HCT116 (cell line): ENCODE measurements at regions not wholly inside any gene's neighbourhood (a gene's known extent, or its start where the extent isn't known, plus 50 kb on each side); places are given as distances from the start of the nearest gene placed in this dataset.

Experiments
- ATAC-seq: fragments of 200-7000 bp; cut with Tn5 transposase; 2 replicates; pipeline ENCODE4 v1.9.1; 2020; ENCODE audit warnings: mild to moderate bottlenecking, moderate library complexity
- BruUV-seq: library from RNA; stranded (reverse); fragments of 400-500 nt; replicated peaks from 2 replicates; lab custom pipeline; 2021; lab: Mats Ljungman, UMichigan
- CTCF ChIA-PET: fragments of 300-600 bp; sonication (Branson Sonifier 250); formaldehyde crosslinking; loops from one replicate; lab custom pipeline; 2021; ENCODE audit warnings: antibody characterized with exemption; lab: Charles Lee
- POLR2A ChIA-PET: fragments of 300-600, 350-600 bp; sonication (Branson Sonifier 250); formaldehyde crosslinking; loops from one replicate; lab custom pipeline; 2021; ENCODE audit warnings: antibody characterized with exemption; lab: Charles Lee
- RAD21 ChIA-PET, 2 experiments: fragments of 300-600 bp; sonication (Branson Sonifier 250); formaldehyde crosslinking; loops; one replicate each; lab custom pipeline; 2023; ENCODE audit warnings: low total read pairs in 2 of 2; ENCODE audit not compliant: uncharacterized antibody in 2 of 2, unreplicated experiment in 2 of 2, low non-redundant PET in 1 of 2; lab: Charles Lee
- DNase-seq: peaks from one replicate; pipeline ENCODE4 v3.0.0-alpha.2; 2010; ENCODE audit warnings: low read depth, low spot score
- H2AFZ ChIP-seq: fragments of 200-600 bp; shearing (Covaris generic), sonication (generic); 2 replicates; pipeline ENCODE4 v1.6.1; 2017; ENCODE audit warnings: low read depth, mixed run types, mixed read lengths, antibody characterized with exemption, low read length; ENCODE audit not compliant: poor library complexity, severe bottlenecking
- H3K27ac ChIP-seq: 2 replicates; pipeline ENCODE4 v1.5.1; 2012; ENCODE audit warnings: low read depth, low read length
- H3K27me3 ChIP-seq: fragments of 200-600 bp; sonication (generic); 2 replicates; pipeline ENCODE4 v1.6.1; 2016; ENCODE audit warnings: mixed run types, low read length, mixed read lengths; ENCODE audit not compliant: insufficient read depth
- H3K36me3 ChIP-seq, 2 experiments: fragments of 200-500 bp in 1 of 2; fragments of 200-600 bp in 1 of 2; sonication (Bioruptor generic) in 1 of 2; sonication (generic) in 1 of 2; 2 replicates each; pipeline versions ENCODE4 v1.5.1 to v1.6.1; 2014 to 2016; ENCODE audit warnings: low read length in 2 of 2, inconsistent platforms in 1 of 2, mixed read lengths in 1 of 2, mixed run types in 1 of 2; ENCODE audit not compliant: insufficient read depth in 2 of 2, control insufficient read depth in 1 of 2
- H3K4me1 ChIP-seq, 2 experiments: fragments of 200-600 bp in 1 of 2; sonication (generic) in 1 of 2; 2 replicates each; pipeline versions ENCODE4 v1.5.1 to v1.6.1; 2012 to 2017; ENCODE audit warnings: low read length in 2 of 2, inconsistent platforms in 1 of 2, mild to moderate bottlenecking in 1 of 2, mixed read lengths in 1 of 2, mixed run types in 1 of 2, moderate library complexity in 1 of 2; ENCODE audit not compliant: insufficient read depth in 2 of 2, control insufficient read depth in 1 of 2
- H3K4me2 ChIP-seq: fragments of 200-600 bp; sonication (generic); 2 replicates; pipeline ENCODE4 v1.6.1; 2017; ENCODE audit warnings: mixed run types, low read length, mixed read lengths
- H3K4me3 ChIP-seq, 2 experiments: fragments of 200-600 bp in 1 of 2; sonication (generic) in 1 of 2; replicated peaks in 1 of 2; 2 replicates each; pipeline ENCODE4 v1.5.1; 2011 to 2016; ENCODE audit warnings: low read length in 2 of 2, control low read depth in 1 of 2, low read depth in 1 of 2, mild to moderate bottlenecking in 1 of 2, mixed read lengths in 1 of 2, mixed run types in 1 of 2
- H3K79me2 ChIP-seq: fragments of 200-600 bp; sonication (generic); 2 replicates; pipeline ENCODE4 v1.6.1; 2017; ENCODE audit warnings: mild to moderate bottlenecking, mixed run types, low read length, moderate library complexity, mixed read lengths; ENCODE audit not compliant: insufficient read depth
- H3K9ac ChIP-seq: fragments of 200-600 bp; sonication (generic); 2 replicates; pipeline ENCODE4 v1.6.1; 2016; ENCODE audit warnings: low read length, mixed read lengths
- H3K9me2 ChIP-seq: fragments of 200-600 bp; sonication (generic), shearing (Covaris generic); 2 replicates; pipeline ENCODE4 v1.6.1; 2017; ENCODE audit warnings: mixed run types, mild to moderate bottlenecking, moderate library complexity; ENCODE audit not compliant: insufficient read depth
- H3K9me3 ChIP-seq, 2 experiments: fragments of 200-500 bp in 1 of 2; fragments of 200-600 bp in 1 of 2; sonication (Bioruptor generic) in 1 of 2; sonication (generic) in 1 of 2; 2 replicates each; pipeline ENCODE4 v1.6.1; 2014 to 2017; ENCODE audit warnings: low read length in 2 of 2, mixed read lengths in 2 of 2, inconsistent platforms in 1 of 2, low read depth in 1 of 2, mild to moderate bottlenecking in 1 of 2, mixed run types in 1 of 2, moderate library complexity in 1 of 2; ENCODE audit not compliant: control insufficient read depth in 1 of 2, insufficient read depth in 1 of 2
- H4K20me1 ChIP-seq: fragments of 200-600 bp; sonication (generic), shearing (Covaris generic); 2 replicates; pipeline ENCODE4 v1.6.1; 2017; ENCODE audit warnings: mixed run types, mild to moderate bottlenecking, moderate library complexity; ENCODE audit not compliant: insufficient read depth
- ELF1 ChIP-seq: IDR thresholded peaks from 2 replicates; pipeline ENCODE4 v1.6.1; 2012; ENCODE audit warnings: low read depth, borderline replicate concordance
- EZH2phosphoT487 ChIP-seq: fragments of 200-600 bp; IDR thresholded peaks from 2 replicates; pipeline ENCODE4 v1.6.1; 2018; ENCODE audit warnings: antibody characterized with exemption, borderline replicate concordance
- MAX ChIP-seq: IDR thresholded peaks from 2 replicates; pipeline ENCODE4 v1.6.1; 2012
- POLR2AphosphoS5 ChIP-seq: IDR thresholded peaks from 2 replicates; pipeline ENCODE4 v1.6.1; 2011; ENCODE audit warnings: mild to moderate bottlenecking, low read depth, low read length, moderate library complexity
- RAD21 ChIP-seq: IDR thresholded peaks from 2 replicates; pipeline ENCODE4 v1.6.1; 2012; ENCODE audit warnings: low read depth, mild to moderate bottlenecking
- SRF ChIP-seq: IDR thresholded peaks from 2 replicates; pipeline ENCODE4 v1.6.1; 2012; ENCODE audit warnings: low read depth
- TCF7L2 ChIP-seq: IDR thresholded peaks from 2 replicates; pipeline ENCODE4 v1.7.0; 2011; ENCODE audit warnings: borderline replicate concordance, inconsistent platforms; ENCODE audit not compliant: insufficient read depth, insufficient read length; ENCODE audit errors: extremely low read depth
- YY1 ChIP-seq: IDR thresholded peaks from 2 replicates; pipeline ENCODE4 v1.6.1; 2011; ENCODE audit warnings: low read length, low read depth, moderate library complexity, mild to moderate bottlenecking; ENCODE audit not compliant: insufficient replicate concordance; ENCODE audit errors: extremely low read depth
- ZFX ChIP-seq: fragments of 450-650 bp; IDR thresholded peaks from 2 replicates; pipeline ENCODE4 v1.6.1; 2017
- ZNF274 ChIP-seq: fragments of 200-500 bp; sonication (Bioruptor generic); IDR thresholded peaks from 2 replicates; pipeline ENCODE4 v1.6.1; 2014; ENCODE audit warnings: mild to moderate bottlenecking, low read depth, low read length, inconsistent platforms
- intact Hi-C: fragments of 100-400 bp; cut with micrococcal nuclease; formaldehyde crosslinking; loops from 2 replicates; pipeline ENCODE4 v1.10.0; 2022
- TF ChIP-seq, protein P1 (sequence below): IDR thresholded peaks from 2 replicates; pipeline ENCODE4 v1.6.1; 2011; ENCODE audit warnings: mild to moderate bottlenecking, low read length, moderate library complexity; ENCODE audit not compliant: insufficient replicate concordance; ENCODE audit errors: extremely low read depth

DNA sequence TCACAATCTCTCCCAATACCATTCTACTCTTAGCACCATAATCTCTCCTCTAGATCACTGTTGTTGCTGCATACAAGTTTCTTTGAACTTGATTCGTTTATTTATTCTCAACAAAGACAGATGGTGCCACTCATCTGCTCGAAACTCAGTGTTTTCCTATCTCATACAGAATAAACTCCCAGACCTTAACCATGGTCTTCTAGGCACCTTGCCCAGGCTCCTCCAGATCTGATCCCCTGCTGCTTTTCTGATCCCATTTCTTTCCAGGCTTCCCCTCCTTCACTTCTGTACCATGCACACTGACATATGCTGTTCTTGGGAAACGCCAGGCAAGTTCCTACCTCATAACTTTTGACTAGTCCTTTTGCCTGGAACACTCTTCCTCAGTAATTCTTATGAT is 645.7 kb downstream of the DNAJB9 start:
- Histone ChIP-seq H3K36me3 (no peaks in the 10 kb centered on the region), H3K9me2 (no peaks in the 10 kb centered on the region), H2AFZ (no peak overlapping the region), H3K9ac (no peak overlapping the region), H4K20me1 (no peaks in the 10 kb centered on the region), H3K27me3 (no peaks in the 10 kb centered on the region), H3K27ac (no peak overlapping the region), H3K4me1 (no peaks in the 10 kb centered on the region), H3K79me2 (no peaks in the 10 kb centered on the region), H3K4me3 (no peak overlapping the region), H3K9me3 (no peaks in the 10 kb centered on the region), H3K4me2 (no peak overlapping the region)
- POLR2A ChIA-PET, result no interaction called here
- intact Hi-C loops, result no loop called here
- DNase-seq, result no peak
- CTCF ChIA-PET, result no interaction called here
- no TSS peak for BruUV-seq
- TF ChIP-seq ELF1 (no peak), TCF7L2 (no peak), ZFX (no peak), SRF (no peak), ZNF274 (no peak), EZH2phosphoT487 (no peak), RAD21 (no peak), YY1 (no peak), POLR2AphosphoS5 (no peak), MAX (no peak)
- TF ChIP-seq, protein P1, sequence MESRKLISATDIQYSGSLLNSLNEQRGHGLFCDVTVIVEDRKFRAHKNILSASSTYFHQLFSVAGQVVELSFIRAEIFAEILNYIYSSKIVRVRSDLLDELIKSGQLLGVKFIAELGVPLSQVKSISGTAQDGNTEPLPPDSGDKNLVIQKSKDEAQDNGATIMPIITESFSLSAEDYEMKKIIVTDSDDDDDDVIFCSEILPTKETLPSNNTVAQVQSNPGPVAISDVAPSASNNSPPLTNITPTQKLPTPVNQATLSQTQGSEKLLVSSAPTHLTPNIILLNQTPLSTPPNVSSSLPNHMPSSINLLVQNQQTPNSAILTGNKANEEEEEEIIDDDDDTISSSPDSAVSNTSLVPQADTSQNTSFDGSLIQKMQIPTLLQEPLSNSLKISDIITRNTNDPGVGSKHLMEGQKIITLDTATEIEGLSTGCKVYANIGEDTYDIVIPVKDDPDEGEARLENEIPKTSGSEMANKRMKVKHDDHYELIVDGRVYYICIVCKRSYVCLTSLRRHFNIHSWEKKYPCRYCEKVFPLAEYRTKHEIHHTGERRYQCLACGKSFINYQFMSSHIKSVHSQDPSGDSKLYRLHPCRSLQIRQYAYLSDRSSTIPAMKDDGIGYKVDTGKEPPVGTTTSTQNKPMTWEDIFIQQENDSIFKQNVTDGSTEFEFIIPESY, result no peak
- no peak for ATAC-seq
- RAD21 ChIA-PET, result no interaction called here
